Activated naive CD4-positive, alpha-beta T cell treated with Interleukin-2 at 50 U/mL for 16 hours (primary cell): ENCODE measurements at regions not wholly inside any gene's neighbourhood (a gene's known extent, or its start where the extent isn't known, plus 50 kb on each side); places are given as distances from the start of the nearest gene placed in this dataset.
"Not testable (repeated sequence)": the region's sequence is repeated elsewhere in the genome, so short reads cannot be mapped to it uniquely, and the experiment has no call there.

Source experiments
- DNase-seq: peaks from one replicate; pipeline ENCODE4 v3.0.0-alpha.2; 2020

- DNase-seq: no peak
These were observed 473.1 kb upstream of the PODXL start for GRCh38 chr7:132029369-132030085.

- DNase-seq: no peak
These were observed 471.9 kb upstream of the PODXL start for GRCh38 chr7:132028144-132028920.

- DNase-seq: no peak
These were observed 467.9 kb upstream of the PODXL start for GRCh38 chr7:132024290-132024689.

GRCh38 chr7:132023466-132023865 lies 467.0 kb upstream of the PODXL start:
- DNase-seq: no peak

- no peak for DNase-seq
These were observed 465.8 kb upstream of the PODXL start for GRCh38 chr7:132022188-132022587.

- DNase-seq: no peak
These were observed 463.3 kb upstream of the PODXL start for GRCh38 chr7:132019703-132020102.

- DNase-seq: no peak
These were observed 453.4 kb upstream of the PODXL start for GRCh38 chr7:132009778-132010177.

GRCh38 chr7:132004529-132004928 lies 448.1 kb upstream of the PODXL start:
- no peak for DNase-seq

- no peak for DNase-seq
These were observed 446.0 kb upstream of the PODXL start for GRCh38 chr7:132002343-132002968.

- DNase-seq: no peak
These were observed 444.7 kb upstream of the PODXL start for GRCh38 chr7:132001146-132001545.

- DNase-seq: no peak
These were observed 442.8 kb upstream of the PODXL start for GRCh38 chr7:131999193-131999592.

GRCh38 chr7:131995324-131995723 lies 438.9 kb upstream of the PODXL start:
- DNase-seq: no peak

GRCh38 chr7:131981069-131981468 lies 424.6 kb upstream of the PODXL start:
- not testable (repeated sequence) for DNase-seq

- DNase-seq: not testable (repeated sequence)
These were observed 421.7 kb upstream of the PODXL start for GRCh38 chr7:131978118-131978517.

- DNase-seq: no peak
These were observed 420.0 kb upstream of the PODXL start for GRCh38 chr7:131976411-131976810.

- DNase-seq: no peak
These were observed 418.2 kb upstream of the PODXL start for GRCh38 chr7:131974671-131975070.

- DNase-seq: no peak
These were observed 415.8 kb upstream of the PODXL start for GRCh38 chr7:131972251-131972650.

- DNase-seq: no peak
These were observed 414.2 kb upstream of the PODXL start for GRCh38 chr7:131970602-131971001.

- no peak for DNase-seq
These were observed 413.1 kb upstream of the PODXL start for GRCh38 chr7:131969560-131969959.

- DNase-seq: no peak
These were observed 410.8 kb upstream of the PODXL start for GRCh38 chr7:131967216-131967730.

- no peak for DNase-seq
These were observed 407.8 kb upstream of the PODXL start for GRCh38 chr7:131964203-131964602.

- no peak for DNase-seq
These were observed 404.7 kb upstream of the PODXL start for GRCh38 chr7:131961054-131961680.

GRCh38 chr7:131959106-131959812 lies 402.8 kb upstream of the PODXL start:
- DNase-seq: no peak
